ENCODE measurements at regions not wholly inside any gene's neighbourhood (a gene's known extent, or its start where the extent isn't known, plus 50 kb on each side); places are given as distances from the start of the nearest gene placed in this dataset.

DNA sequence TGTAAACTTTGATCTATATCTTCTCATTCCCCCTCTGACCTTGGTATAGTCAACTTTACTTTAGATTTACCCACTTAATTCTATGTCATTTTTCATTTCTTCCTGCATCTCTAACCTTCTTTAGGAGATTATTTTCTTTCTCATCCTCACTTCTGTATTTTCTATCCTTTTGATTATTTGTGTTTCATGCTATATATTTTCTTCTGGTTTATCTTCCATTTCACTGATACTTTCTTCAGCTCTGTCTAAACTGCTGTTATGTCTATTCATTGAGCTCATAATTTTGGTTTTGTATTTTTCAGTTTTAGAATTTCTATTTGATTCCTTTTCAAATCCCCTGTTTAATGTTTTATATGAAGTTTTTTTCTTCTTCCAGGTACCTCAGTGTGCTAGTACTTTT is 171.1 kb upstream of the LYZL1 start:
- no peak for DNase-seq (ENCODE audit: low read depth in 2 of 2)

DNA sequence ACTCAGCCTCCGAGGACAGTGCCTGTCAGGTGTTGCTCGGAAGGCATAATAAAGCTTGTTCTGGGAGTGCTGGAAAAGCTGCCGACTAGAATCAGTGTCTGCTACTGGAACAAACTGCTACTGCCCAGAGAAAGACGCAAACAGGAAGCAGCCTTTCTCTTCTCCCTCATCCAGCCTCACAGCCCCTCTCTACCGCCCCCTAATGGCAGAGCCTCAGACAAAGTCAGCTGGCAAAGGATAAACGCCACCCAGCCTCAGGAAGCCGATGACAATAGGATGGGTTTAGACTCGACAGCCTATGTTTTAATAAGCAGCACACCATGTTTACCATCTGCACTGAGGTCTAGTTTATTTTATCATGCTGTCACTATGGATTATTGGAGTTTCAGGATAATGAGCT is 169.5 kb upstream of the LYZL1 start:
- DNase-seq (ENCODE audit: low read depth in 2 of 2) = no peak

DNA sequence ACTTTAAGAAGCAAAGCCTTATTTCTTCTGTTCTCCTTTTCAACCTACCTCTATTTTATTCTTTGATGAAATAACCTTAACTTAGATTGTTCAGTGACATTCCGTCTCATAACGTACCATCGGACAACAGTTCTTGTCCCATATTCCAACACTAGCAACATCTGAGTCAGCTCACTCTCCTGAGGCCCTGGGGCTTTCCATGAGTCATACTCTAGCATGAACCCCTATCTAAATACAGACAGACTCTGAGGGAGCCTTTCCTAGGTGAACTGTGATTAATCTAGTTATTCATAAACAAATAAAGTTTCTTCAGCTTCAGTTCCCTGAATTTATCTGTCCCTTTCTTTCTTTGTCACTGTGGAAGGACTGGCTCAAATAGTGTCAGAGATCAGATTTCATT is 168.7 kb upstream of the LYZL1 start:
- no peak for DNase-seq (ENCODE audit: low read depth in 2 of 2)

DNA sequence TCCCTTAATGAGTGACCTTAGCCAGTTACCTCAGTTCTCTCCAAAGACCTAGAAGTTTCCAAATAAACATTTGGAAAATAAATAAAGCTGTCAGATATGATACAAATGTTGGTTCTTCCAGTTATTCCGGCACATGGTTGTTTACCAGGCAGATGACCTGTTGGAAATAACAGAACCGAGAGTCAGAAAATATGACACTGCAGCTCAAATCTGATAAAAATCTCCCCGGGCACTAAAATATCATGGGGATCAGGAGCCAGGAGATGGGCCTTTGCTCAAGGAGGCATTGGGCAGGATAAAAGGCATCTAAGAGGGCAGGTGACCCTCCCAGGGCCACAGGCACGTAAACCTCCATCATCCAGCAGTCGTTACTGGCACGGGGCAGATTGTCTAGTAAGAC is 164.0 kb upstream of the LYZL1 start:
- DNase-seq (ENCODE audit: low read depth in 2 of 2) = no peak

DNA sequence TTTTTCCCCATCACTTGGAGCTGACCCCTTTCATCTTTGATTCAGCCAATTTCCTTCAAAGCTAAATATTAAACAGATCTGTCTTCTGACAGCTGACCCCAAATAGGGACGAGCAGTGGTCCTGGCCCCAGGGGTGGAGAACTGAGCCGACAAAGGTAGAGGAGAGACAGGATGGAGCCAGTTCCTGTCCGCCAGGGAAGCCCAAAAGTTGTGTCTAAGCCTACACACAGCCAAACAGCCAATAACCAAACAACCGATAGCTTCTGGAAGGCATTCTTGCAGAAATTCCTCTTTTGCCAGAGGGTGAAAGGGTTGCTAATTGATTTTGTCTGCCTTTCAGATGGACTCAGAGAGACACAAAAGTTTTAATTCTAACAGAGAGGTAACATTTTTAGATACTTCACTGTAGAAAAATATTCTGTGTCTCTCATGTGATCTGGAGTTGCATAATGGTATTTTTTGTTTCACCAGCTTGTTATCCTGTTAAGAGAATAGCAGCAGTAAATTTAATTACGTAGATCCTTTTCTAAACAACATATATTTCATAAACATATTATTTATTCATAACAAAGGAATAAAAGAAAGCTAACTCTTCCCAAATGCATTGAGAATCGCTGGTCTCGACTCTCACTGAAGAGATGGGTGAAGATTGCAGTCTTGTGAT is 161.7 kb upstream of the LYZL1 start:
- DNase-seq (ENCODE audit: low read depth in 2 of 2) = no peak

DNA sequence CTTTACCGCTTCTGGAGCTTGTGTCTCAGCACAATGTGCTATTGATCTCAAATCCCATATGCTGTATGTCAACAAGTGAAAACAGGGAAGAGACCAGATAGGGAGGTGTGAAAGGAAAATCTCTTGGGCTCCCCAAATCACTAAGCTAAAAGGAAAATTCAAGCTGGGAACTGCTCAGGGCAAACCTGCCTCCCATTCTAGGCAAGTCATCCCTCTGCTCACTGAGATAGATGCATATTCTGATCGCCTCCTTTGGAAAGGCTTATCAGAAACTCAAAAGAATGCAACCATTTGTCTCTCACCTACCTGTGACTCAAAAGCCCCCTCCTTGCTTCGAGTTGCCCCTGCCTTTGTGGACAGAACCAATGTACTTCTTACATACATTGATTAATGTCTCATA is 161.1 kb upstream of the LYZL1 start:
- DNase-seq (ENCODE audit: low read depth in 2 of 2) = no peak

DNA sequence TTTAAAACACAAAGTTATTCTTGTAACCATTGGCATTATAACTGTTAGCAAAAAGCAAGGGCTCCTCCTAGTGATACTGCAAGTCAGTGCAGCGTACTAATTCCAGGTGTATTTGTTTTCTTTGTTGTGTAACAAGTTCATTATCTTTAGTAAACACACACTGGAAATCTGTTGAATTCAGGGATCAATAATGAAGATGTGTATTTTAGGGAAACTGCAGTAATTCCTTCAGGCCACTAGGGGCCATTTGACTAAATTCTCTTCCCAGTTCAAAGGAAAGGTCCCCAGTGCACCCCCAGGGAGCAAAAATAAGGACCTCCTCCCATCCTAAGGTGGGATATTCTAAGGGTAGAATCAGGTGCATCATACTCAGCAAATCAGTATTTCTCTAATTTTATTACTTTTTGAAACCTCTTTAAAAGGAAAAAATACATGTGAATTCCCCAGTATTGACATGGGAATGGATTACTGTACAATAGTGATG is 158.6 kb upstream of the LYZL1 start:
- DNase-seq (ENCODE audit: low read depth in 2 of 2) = no peak

DNA sequence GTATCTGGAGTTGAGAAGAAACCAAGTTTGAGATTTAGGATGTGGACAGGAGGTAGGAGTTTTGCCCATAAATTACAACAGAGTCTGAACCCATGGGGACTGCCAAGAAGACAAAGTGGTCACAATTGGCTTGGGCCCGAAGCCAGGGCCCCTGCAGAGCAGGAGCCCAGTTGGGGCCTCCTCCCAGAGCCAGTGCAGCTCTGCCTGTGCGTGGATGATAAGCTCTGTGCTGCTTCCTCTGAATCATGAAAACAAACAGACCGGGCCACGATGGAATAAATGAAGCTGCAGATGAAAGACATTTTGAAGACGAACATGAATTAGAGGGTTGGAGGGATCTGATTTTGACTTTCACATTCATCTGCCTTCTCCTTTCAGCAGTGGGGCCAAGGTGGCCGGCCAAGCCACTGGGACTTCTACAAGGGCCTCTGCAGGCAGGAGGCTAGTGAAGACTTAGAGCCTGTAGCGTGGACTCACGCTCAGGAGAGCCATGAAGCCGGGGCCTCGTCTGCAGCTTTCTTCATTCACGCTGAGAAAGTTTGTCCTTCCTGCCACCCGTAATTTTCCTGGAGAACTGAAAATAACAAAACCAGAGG is 156.8 kb upstream of the LYZL1 start:
- no peak for DNase-seq (ENCODE audit: low read depth in 2 of 2)

DNA sequence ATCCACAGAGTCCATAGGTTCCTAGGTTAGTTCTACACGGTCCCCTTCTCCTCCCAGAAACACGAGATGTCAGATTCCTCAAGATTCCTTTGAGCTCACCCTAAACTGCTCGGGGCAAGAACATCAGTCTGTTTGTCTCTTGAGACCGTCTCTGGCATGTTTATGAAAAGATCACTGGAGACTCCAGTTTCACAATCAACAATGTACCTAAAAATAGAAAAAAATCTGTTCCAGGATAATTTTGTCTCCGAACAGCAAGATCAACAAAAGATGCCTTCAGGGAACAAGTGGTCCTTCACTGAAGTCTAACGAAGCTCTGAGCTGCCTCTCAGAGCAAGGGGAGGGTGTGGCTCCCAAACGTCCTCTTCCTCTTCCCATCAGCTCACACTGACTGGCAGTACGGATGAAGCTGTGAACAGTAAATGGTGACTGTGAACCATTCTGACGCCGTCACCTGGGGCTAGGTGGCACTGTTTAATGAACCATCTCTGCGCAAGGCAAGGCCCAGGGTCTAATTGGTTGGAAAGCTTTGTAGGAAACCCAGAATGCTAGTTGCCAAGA is 156.2 kb upstream of the LYZL1 start:
- no peak for DNase-seq (ENCODE audit: low read depth in 2 of 2)

DNA sequence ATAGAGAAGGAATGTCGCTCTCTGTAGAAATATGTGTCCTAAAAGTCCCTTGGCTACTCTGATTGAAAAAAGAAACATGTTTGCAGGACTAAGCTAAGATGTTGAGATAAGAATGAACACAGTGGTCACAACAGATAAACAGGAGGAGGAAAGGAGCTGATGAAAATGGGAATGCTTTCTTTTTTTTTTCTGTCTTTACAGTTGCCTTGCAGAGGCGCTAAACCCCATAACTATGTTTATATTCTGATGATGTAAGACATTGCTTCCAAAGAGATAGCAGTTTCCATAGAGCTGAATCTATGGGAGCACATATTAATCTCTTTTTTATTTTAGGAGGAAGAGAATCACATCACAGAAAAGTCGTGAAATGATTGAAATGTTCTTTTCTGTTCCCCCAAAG is 153.5 kb upstream of the LYZL1 start:
- DNase-seq (ENCODE audit: low read depth in 2 of 2) = no peak

DNA sequence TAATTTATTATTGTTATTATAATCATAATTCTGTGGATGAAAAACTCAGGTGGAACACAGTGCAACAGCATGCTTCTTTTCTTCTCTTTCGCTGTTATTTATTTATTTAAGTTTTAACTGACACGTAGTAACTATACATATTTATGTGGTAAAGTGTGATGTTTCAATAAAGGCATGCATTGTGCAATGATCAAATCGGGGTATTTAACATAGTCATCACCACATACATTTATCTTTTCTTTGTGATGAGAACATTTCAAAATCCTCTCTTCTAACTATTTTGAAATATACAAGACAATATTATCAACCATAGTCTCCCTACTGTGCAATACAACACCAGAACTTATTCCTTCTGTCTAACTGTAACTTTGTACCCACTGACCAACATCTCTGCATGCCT is 152.5 kb upstream of the LYZL1 start:
- DNase-seq (ENCODE audit: low read depth in 2 of 2) = no peak

DNA sequence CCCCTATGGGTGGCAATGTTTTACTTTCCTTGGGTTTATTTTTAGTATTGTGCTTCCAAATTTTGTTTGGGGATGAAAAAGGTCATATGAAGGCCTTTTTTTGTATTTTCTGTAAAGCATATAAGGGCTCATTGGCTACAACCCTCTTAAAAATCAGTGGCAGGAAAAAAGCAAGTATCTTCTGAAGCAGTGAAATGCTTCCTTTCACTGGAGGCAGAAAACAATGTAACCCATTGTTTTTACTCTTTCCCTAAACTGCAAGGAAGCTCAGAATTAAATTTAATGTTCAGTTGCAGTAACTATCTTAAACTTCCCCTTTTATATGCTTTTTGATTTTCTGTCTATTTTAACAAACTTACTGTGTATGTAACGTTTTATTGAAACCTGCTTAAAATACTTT is 148.7 kb upstream of the LYZL1 start:
- DNase-seq (ENCODE audit: low read depth in 2 of 2) = no peak

DNA sequence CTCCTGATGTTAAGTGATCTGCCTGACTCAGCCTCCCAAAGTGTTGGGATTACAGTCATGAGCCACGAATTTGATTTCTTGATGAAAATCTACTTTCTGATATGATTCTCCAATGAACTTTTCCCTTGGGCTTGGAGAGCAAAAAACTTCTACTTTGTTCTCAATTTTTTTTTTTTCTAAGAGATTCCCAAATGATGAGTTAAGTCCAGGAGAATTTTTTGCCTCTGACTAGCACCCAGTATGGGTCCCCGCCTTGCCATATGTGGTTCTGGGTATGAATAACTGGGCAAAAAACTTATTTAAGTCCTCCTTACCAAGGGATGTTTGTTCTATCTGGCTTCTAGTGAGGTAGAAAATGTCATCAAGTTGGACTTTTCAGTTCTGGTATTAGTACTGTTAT is 147.9 kb upstream of the LYZL1 start:
- DNase-seq (ENCODE audit: low read depth in 2 of 2) = no peak

DNA sequence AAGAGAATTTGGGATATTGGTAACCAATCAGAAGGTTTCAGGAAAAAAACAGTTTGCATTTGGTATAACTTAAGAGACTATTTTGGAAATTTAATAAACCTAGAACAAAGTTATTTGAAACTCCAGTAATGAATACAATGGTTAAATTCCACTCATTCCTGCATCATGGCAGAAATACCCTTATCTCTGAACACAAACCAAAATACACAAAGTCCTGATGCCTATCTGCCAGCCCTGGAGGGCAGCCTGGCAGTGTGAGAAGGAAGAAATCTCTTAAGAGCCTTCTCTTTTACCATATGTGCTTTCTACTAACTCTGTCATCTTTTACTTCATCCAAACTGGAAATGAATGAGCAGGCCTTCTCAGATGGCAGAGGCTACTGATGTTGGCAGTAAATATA is 147.1 kb upstream of the LYZL1 start:
- DNase-seq (ENCODE audit: low read depth in 2 of 2) = no peak

DNA sequence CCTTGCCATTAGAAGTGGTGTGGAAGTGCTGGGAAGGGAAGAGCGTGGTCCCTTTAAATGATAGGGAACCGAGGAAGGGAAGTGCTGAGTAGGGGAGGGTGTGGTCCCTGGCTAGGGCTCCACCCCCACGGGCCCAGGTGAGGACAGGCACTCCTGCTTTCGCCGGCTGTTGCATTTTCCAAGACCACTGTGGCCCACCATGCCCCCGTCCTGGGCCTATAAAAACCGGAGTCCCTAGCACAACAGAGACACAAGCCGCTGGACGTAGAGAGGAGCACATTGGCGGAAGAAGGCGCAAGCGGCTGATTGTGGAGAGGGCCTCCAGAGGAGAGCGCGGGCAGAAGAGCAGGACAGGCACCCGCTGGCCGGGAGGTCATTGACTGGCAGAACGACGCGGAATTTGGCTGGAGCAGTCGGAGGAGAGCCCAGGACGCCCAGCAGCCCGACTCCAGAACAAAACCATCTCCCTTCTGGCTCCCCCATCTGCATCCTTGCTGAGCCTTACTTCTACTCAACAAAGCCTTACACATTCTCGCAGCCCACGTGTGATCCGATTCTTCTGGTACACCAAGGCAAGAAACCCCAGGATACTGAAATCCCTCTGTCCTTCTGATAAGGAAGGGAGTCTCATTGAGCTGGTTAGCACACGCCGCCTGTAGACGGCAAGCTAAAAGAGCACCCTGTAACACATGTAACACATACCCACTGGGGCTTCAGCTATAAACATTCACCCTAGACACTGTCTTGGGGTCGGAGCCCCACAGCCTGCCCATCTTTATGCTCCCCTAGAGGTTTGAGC is 146.2 kb upstream of the LYZL1 start:
- no peak for DNase-seq (ENCODE audit: low read depth in 2 of 2)

DNA sequence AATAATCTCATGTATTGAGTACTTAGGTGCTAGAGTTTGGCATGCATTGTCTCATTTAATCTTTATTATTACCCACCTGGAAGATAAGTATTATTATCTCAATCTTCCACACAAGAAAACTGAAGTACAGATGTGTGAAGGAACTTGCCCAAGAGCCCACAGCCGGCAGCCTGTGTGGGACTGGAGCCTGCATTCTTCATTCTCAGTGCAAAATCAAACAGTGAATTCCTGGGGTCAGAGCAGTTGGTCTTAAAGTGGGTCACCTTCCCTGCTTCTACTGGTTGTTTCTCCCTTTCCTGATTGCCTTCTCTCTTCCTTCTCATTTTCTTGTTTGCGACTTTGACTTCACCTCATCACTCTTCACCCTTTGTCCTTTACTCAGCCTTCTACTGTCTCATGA is 144.7 kb upstream of the LYZL1 start:
- DNase-seq (ENCODE audit: low read depth in 2 of 2) = no peak

DNA sequence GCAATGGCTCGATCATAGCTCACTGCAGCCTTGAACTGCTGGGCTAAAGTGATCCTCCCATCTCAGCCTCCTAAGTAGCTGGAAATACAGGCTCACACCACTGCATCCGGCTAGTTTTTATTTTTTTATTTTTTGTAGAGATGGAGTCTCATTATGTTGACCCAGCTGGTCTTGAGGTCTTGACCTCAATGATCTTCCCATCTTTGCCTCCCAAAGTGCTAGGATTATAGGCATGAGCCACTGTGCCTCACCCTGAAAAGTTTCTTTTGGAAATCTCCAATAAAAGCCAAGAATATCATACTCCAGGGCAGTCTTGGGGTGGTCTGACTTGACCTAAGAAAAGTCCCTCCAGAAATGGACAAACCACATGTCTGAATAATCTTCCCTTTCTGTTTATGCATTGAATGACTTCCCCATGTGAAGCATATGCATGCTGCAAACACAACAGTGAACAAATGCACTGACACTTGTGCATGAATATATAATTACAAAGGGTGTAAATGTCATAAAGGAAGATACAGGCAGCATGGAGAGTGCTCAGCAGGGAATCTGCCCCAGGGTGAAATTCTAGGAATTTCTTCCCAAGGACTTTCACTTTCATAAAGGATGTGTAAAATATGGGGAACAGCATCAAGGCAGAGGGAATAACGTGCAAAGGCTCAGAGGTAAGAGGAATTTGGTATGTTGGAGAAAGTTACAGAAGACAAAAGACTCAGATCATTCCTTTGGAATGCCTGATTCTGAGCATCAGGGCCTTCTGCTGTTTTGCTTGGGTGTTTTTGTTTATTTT is 142.4 kb upstream of the LYZL1 start:
- no peak for DNase-seq (ENCODE audit: low read depth in 2 of 2)

DNA sequence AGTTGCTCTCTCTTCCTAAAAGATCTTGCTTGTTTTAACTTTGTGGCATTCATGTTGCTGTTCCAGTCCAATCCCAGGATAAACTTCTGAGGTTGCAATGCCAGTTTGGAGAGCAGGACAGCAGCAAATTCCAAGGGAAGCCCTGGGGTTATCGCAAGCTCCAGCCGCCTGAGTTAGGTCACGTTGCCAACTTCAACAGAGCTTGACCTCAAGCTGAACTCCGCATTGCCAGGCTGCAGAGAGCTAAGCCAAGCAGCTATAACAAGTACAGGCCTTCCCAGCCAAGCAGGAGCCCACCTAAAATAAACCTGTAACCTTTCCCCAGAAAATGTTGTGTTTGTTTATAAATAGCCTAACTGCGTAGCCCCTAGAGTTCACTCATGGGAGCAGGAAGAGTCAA is 138.9 kb upstream of the LYZL1 start:
- no peak for DNase-seq (ENCODE audit: low read depth in 2 of 2)

DNA sequence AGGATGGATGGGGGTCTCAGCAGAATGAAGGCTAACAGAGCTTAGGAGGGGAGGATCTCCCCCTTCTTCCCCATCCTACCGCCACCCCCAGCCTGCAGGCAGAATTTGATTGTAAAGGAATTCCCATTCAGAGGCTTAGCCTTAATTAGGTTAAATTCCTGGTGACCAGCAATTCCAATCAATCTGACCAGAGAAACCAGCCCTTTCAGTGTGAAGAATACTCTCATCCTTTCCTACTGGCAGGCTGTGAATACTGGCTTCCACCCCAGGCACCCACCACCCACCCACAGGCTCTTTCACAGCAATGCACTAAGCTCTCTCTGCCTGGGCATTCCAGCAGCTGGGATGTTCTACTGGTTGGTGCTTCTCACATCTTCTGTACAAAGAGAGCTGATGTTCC is 137.9 kb upstream of the LYZL1 start:
- DNase-seq (ENCODE audit: low read depth in 2 of 2) = no peak

DNA sequence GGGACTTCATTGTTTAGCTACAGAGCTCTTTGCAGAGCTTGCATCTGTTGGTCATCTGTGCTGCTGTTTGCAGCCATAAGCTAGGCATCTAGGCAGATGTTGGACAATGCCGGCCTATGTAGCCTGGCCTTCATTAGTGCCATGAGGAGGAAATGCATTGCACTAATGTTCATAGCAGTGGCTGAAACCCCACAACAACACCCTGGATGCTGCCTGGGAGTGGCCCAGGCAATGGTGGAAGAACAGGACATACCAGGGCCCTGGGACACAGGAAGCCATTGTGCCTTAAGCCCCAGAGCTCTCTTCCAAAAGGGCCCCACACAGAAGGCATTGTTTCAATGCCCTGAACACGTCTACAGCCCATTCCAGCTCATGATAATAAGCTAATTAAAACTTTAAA is 131.5 kb upstream of the LYZL1 start:
- no peak for DNase-seq (ENCODE audit: low read depth in 2 of 2)

DNA sequence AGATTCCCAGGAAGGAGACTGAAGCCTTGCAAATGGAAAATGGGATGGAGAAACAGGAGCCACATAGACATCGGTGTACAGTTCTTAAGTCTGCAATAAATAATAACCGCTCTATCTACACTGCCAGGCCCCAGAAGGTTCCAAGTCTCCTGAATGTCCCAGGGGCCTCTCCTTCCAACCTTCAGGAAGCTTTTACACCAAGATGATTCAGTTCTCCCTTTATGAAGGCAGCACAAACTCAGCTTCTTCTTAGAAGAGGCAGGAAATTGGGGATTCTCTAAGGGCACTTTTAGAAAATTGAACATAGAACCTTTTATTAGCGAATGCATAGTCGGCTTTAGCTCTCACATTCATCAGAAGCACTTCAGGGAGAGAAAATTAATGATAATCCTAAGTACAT is 130.8 kb upstream of the LYZL1 start:
- DNase-seq (ENCODE audit: low read depth in 2 of 2) = no peak

DNA sequence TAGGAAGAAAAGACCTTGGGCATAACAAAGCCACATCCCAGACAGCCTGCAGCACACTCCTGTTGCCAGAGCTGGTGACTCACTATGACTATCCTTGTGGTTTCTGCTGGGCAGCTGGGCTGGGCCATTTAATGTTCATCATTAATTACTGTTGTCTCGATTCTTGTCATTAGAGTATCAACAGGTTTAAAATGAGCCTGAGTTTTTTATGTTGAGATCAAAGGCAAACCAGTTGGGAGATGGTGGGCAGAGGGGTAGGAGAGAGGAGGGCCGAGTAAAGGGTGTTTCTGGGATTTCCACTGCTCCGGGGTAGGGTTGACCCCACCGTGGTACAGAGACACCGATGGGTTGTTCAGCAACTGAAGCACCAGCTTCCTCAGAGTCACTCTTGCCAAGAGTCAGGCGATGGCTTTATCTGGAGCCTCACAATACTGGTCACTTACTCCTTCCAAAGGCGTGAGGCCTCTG is 128.7 kb upstream of the LYZL1 start:
- no peak for DNase-seq (ENCODE audit: low read depth in 2 of 2)
